ENCODE measurements at regions not wholly inside any gene's neighbourhood (a gene's known extent, or its start where the extent isn't known, plus 50 kb on each side); places are given as distances from the start of the nearest gene placed in this dataset.
"Not testable (repeated sequence)": the region's sequence is repeated elsewhere in the genome, so short reads cannot be mapped to it uniquely, and the experiment has no call there.

- H3K27me3 ChIP-seq (ENCODE audit: low read depth): no peaks in the 10 kb centered on the region
- TF ChIP-seq, protein P1, sequence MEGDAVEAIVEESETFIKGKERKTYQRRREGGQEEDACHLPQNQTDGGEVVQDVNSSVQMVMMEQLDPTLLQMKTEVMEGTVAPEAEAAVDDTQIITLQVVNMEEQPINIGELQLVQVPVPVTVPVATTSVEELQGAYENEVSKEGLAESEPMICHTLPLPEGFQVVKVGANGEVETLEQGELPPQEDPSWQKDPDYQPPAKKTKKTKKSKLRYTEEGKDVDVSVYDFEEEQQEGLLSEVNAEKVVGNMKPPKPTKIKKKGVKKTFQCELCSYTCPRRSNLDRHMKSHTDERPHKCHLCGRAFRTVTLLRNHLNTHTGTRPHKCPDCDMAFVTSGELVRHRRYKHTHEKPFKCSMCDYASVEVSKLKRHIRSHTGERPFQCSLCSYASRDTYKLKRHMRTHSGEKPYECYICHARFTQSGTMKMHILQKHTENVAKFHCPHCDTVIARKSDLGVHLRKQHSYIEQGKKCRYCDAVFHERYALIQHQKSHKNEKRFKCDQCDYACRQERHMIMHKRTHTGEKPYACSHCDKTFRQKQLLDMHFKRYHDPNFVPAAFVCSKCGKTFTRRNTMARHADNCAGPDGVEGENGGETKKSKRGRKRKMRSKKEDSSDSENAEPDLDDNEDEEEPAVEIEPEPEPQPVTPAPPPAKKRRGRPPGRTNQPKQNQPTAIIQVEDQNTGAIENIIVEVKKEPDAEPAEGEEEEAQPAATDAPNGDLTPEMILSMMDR (IDR thresholded peaks at IDR 0.05; ENCODE audit: borderline replicate concordance): no peak
- no peak overlapping the region for H3K27ac ChIP-seq (replicated peaks)
- H3K9me3 ChIP-seq (replicated peaks): no peaks in the 10 kb centered on the region
- H3K4me3 ChIP-seq: no peak overlapping the region
- no peaks in the 10 kb centered on the region for H3K36me3 ChIP-seq
- no peak for DNase-seq
- intact Hi-C loops (cut with micrococcal nuclease): no loop called here
- H3K4me1 ChIP-seq: no peaks in the 10 kb centered on the region
Observed at GRCh38 chrX:6961286-6962005, 186.1 kb upstream of the STS start.

DNA sequence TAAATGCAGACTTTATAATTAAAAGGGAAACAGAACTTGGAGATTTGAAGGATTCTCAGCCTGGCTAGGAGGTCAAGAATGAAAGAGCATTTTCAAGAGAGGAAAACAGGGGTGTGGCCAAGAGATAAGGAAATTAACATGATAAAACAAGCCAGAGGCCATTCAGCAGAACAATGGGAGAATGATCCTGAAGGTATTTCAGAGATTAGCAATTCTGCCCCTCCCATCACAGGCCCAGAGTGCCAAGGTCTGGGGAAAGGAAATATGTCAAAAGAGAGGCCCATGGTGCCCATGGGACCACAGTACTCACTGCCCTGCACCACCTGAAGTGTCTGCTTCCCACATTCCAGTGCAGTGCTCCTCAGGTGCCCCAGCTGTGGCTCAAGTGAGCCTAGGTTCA, 188.5 kb upstream of the STS start:
- intact Hi-C loops (cut with micrococcal nuclease): no loop called here
- H3K9me3 ChIP-seq (replicated peaks): no peaks in the 10 kb centered on the region

GRCh38 chrX:6954836-6955235, 192.7 kb upstream of the STS start:
- TF ChIP-seq, protein P1 (IDR thresholded peaks at IDR 0.05; ENCODE audit: borderline replicate concordance): no peak
- no peaks in the 10 kb centered on the region for H3K36me3 ChIP-seq

More for the DNA sequence above, 188.5 kb upstream of the STS start:
- H3K4me3 ChIP-seq: no peak overlapping the region
- H3K27me3 ChIP-seq (ENCODE audit: low read depth): no peaks in the 10 kb centered on the region
- H3K27ac ChIP-seq (replicated peaks): no peak overlapping the region
- TF ChIP-seq, protein P1 (IDR thresholded peaks at IDR 0.05; ENCODE audit: borderline replicate concordance): no peak
- no peaks in the 10 kb centered on the region for H3K36me3 ChIP-seq
- DNase-seq: no peak
- no peaks in the 10 kb centered on the region for H3K4me1 ChIP-seq

DNA sequence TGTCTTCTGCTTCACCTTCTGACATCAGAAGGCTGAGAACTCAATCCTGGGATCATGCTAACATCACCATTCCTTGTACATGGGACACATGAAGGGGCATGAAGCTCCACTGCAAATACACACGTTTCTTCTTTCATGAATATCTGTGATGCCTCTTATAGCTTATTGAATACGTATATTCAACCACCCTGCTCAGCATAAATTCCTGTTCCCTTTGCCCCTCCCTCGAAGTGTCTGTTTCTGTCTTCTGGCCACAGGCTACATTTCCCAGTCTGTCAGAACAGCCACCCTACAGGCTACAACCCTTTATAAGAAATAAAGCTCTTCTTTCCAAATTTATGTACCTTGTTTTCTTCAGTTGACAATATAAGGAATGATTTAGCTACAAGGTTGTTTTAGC, 201.3 kb upstream of the STS start:
- H3K9me3 ChIP-seq (replicated peaks): no peaks in the 10 kb centered on the region
- no peaks in the 10 kb centered on the region for H3K36me3 ChIP-seq
- no peak overlapping the region for H3K4me3 ChIP-seq
- no peak overlapping the region for H3K27ac ChIP-seq (replicated peaks)
- H3K4me1 ChIP-seq: no peaks in the 10 kb centered on the region
- TF ChIP-seq, protein P1 (IDR thresholded peaks at IDR 0.05; ENCODE audit: borderline replicate concordance): no peak
- no peak for DNase-seq
- H3K27me3 ChIP-seq (ENCODE audit: low read depth): no peaks in the 10 kb centered on the region
- intact Hi-C loops (cut with micrococcal nuclease): no loop called here

More at GRCh38 chrX:6954836-6955235, 192.7 kb upstream of the STS start:
- no peak for DNase-seq
- Histone ChIP-seq H3K4me3 (no peak overlapping the region), H3K27me3 (ENCODE audit: low read depth) (no peaks in the 10 kb centered on the region), H3K9me3 (replicated peaks) (no peaks in the 10 kb centered on the region), H3K4me1 (no peaks in the 10 kb centered on the region), H3K27ac (replicated peaks) (no peak overlapping the region)
- intact Hi-C loops (cut with micrococcal nuclease): no loop called here

- Histone ChIP-seq H3K4me3 (no peak overlapping the region), H3K4me1 (no peaks in the 10 kb centered on the region), H3K9me3 (replicated peaks) (no peaks in the 10 kb centered on the region), H3K27ac (replicated peaks) (no peak overlapping the region), H3K27me3 (ENCODE audit: low read depth) (no peaks in the 10 kb centered on the region), H3K36me3 (no peaks in the 10 kb centered on the region)
- DNase-seq: no peak
- intact Hi-C loops (cut with micrococcal nuclease): no loop called here
- TF ChIP-seq, protein P1 (IDR thresholded peaks at IDR 0.05; ENCODE audit: borderline replicate concordance): no peak
Observed at GRCh38 chrX:6941041-6941440, 206.5 kb upstream of the STS start.

DNA sequence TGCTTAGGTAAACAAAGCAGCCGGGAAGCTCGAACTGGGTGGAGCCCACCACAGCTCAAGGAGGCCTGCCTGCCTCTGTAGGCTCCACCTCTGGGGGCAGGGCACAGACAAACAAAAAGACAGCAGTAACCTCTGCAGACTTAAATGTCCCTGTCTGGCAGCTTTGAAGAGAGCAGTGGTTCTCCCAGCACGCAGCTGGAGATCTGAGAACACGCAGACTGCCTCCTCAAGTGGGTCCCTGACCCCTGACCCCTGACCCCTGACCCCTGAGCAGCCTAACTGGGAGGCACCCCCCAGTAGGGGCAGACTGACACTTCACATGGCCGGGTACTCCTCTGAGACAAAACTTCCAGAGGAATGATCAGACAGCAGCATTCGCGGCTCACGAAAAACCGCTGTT, 214.6 kb upstream of the STS start:
- H3K4me3 ChIP-seq; H3K36me3 ChIP-seq; H3K9me3 ChIP-seq (replicated peaks); H3K27me3 ChIP-seq (ENCODE audit: low read depth); H3K27ac ChIP-seq (replicated peaks); DNase-seq; H3K4me1 ChIP-seq; intact Hi-C loops (cut with micrococcal nuclease): not testable (repeated sequence)
